Progenitor cell of endocrine pancreas (in vitro differentiated cells): ENCODE measurements at regions not wholly inside any gene's neighbourhood (a gene's known extent, or its start where the extent isn't known, plus 50 kb on each side); places are given as distances from the start of the nearest gene placed in this dataset.
"Not testable (repeated sequence)": the region's sequence is repeated elsewhere in the genome, so short reads cannot be mapped to it uniquely, and the experiment has no call there.

Experiments used
- DNase-seq: peaks from one replicate; pipeline ENCODE4 v3.0.0; 2021; ENCODE audit warnings: low spot score; ENCODE audit not compliant: unreplicated experiment
- H3K27ac Mint-ChIP-seq: 2 replicates; pipeline ENCODE4 v1.8.0; 2021; ENCODE audit warnings: mild to moderate bottlenecking, moderate library complexity, mixed read lengths
- H3K27me3 Mint-ChIP-seq: 2 replicates; pipeline ENCODE4 v1.8.0; 2021; ENCODE audit warnings: mixed read lengths
- H3K36me3 Mint-ChIP-seq: 2 replicates; pipeline ENCODE4 v1.8.0; 2022; ENCODE audit warnings: mixed read lengths; ENCODE audit not compliant: insufficient read depth
- H3K4me1 Mint-ChIP-seq: 2 replicates; pipeline ENCODE4 v1.8.0; 2021; ENCODE audit warnings: low read depth, mixed read lengths
- H3K4me3 Mint-ChIP-seq: 2 replicates; pipeline ENCODE4 v1.8.0; 2021; ENCODE audit warnings: low read depth, mild to moderate bottlenecking, moderate library complexity, mixed read lengths
- H3K9me3 Mint-ChIP-seq: 2 replicates; pipeline ENCODE4 v1.8.0; 2021; ENCODE audit warnings: low read depth, mixed read lengths
- TF ChIP-seq, protein P1 (sequence below): fragments of 200-600 bp; sonication (generic); IDR thresholded peaks from one replicate; pipeline ENCODE4 v1.5.0; 2021; ENCODE audit warnings: antibody characterized with exemption, mild to moderate bottlenecking; ENCODE audit not compliant: unreplicated experiment

- not testable (repeated sequence) for H3K27ac Mint-ChIP-seq, DNase-seq, H3K9me3 Mint-ChIP-seq, H3K4me3 Mint-ChIP-seq, H3K36me3 Mint-ChIP-seq
- Mint-ChIP-seq H3K27me3 (peaks cover 18% of the 10 kb centered on the region), H3K4me1 (peaks cover 11% of the 10 kb centered on the region)
Observed at GRCh38 chr3:197459571-197459970, 96.2 kb downstream of the BDH1 start.

DNA sequence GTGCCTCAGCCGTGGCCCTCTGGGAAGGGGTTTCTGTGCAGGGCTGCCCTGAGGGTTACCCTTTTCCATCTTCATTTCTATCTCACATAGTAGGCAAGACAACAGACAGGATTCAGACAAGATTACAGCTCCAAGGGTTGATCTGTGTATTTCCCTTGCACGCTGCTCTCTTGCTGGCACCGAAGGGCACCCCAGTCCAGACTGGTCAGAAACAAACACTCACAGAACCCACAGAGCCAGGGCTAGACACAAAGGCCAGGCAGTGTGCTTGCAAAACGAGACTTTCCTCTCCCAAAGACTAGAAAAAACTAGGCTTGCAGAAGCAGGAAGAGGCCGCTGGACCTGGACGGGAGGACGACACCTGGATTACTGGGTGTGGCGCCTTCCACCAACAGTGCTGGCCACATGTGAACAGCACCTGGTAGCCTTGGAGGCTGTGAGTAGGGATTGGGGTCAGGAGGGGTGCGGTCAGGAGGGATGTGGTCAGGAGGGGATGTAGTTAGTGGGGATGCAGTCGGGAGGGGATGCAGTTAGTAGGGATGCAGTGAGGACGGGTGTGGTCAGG lies 96.8 kb downstream of the BDH1 start:
- Mint-ChIP-seq H3K27me3 (peaks cover 21% of the 10 kb centered on the region), H3K4me1 (peaks cover 11% of the 10 kb centered on the region), H3K36me3 (no peaks in the 10 kb centered on the region), H3K4me3 (no peak overlapping the region), H3K9me3 (no peaks in the 10 kb centered on the region), H3K27ac (no peak overlapping the region)
- no peak for DNase-seq
- TF ChIP-seq, protein P1, sequence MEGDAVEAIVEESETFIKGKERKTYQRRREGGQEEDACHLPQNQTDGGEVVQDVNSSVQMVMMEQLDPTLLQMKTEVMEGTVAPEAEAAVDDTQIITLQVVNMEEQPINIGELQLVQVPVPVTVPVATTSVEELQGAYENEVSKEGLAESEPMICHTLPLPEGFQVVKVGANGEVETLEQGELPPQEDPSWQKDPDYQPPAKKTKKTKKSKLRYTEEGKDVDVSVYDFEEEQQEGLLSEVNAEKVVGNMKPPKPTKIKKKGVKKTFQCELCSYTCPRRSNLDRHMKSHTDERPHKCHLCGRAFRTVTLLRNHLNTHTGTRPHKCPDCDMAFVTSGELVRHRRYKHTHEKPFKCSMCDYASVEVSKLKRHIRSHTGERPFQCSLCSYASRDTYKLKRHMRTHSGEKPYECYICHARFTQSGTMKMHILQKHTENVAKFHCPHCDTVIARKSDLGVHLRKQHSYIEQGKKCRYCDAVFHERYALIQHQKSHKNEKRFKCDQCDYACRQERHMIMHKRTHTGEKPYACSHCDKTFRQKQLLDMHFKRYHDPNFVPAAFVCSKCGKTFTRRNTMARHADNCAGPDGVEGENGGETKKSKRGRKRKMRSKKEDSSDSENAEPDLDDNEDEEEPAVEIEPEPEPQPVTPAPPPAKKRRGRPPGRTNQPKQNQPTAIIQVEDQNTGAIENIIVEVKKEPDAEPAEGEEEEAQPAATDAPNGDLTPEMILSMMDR: no peak

- H3K4me3 Mint-ChIP-seq: no peak overlapping the region
- no peaks in the 10 kb centered on the region for H3K36me3 Mint-ChIP-seq
- peaks cover 26% of the 10 kb centered on the region for H3K27me3 Mint-ChIP-seq
- H3K27ac Mint-ChIP-seq: peak overlapping the region; percentile 24
- TF ChIP-seq, protein P1: peak; percentile 33
- no peak for DNase-seq
- H3K9me3 Mint-ChIP-seq: no peaks in the 10 kb centered on the region
- peaks cover 11% of the 10 kb centered on the region for H3K4me1 Mint-ChIP-seq
Observed at GRCh38 chr3:197458179-197458707, 97.5 kb downstream of the BDH1 start.

GRCh38 chr3:197456261-197457091 lies 99.3 kb downstream of the BDH1 start:
- H3K4me3 Mint-ChIP-seq: peak overlapping the region; percentile 82
- H3K36me3 Mint-ChIP-seq: no peaks in the 10 kb centered on the region
- peak; percentile 57 for DNase-seq
- TF ChIP-seq, protein P1: no peak
- H3K4me1 Mint-ChIP-seq: peaks cover 11% of the 10 kb centered on the region
- H3K27ac Mint-ChIP-seq: peak overlapping the region; percentile 80
- H3K27me3 Mint-ChIP-seq: peaks cover 29% of the 10 kb centered on the region
- H3K9me3 Mint-ChIP-seq: no peaks in the 10 kb centered on the region

GRCh38 chr3:197454841-197455240 lies 100.9 kb downstream of the BDH1 start:
- H3K36me3 Mint-ChIP-seq, H3K27ac Mint-ChIP-seq, DNase-seq, H3K9me3 Mint-ChIP-seq: not testable (repeated sequence)
- H3K4me1 Mint-ChIP-seq: peaks cover 11% of the 10 kb centered on the region
- peaks cover 29% of the 10 kb centered on the region for H3K27me3 Mint-ChIP-seq
- peak overlapping the region; percentile 82 for H3K4me3 Mint-ChIP-seq

GRCh38 chr3:197454014-197454413 lies 101.8 kb downstream of the BDH1 start:
- Mint-ChIP-seq H3K4me1 (peaks cover 11% of the 10 kb centered on the region), H3K4me3 (no peak overlapping the region), H3K9me3 (no peaks in the 10 kb centered on the region), H3K27ac (no peak overlapping the region), H3K27me3 (peaks cover 29% of the 10 kb centered on the region), H3K36me3 (no peaks in the 10 kb centered on the region)
- TF ChIP-seq, protein P1: peak; percentile 8
- DNase-seq: no peak
